ENCODE measurements at regions not wholly inside any gene's neighbourhood (a gene's known extent, or its start where the extent isn't known, plus 50 kb on each side); places are given as distances from the start of the nearest gene placed in this dataset.

GRCh38 chr6:93759190-93759589 is 339.8 kb upstream of the EPHA7 start:
- peaks cover 0 to 43% (median 5%) of the 10 kb centered on the region in 7 donors for H3K9me3 Mint-ChIP-seq
- Histone ChIP-seq H3K9me3 (ENCODE audit: control insufficient read depth in 2 of 2, low read length in 2 of 2) (peaks cover 0 to 2% of the 10 kb centered on the region in 2 experiments), H3K36me3 (ENCODE audit: control insufficient read depth, insufficient read depth, low read length) (no peaks in the 10 kb centered on the region), H3K4me3 (ENCODE audit: low read depth, low read length) (no peak overlapping the region), H3K27ac (ENCODE audit: insufficient read depth, low read length, poor library complexity, severe bottlenecking) (no peak overlapping the region), H3K4me1 (ENCODE audit: control insufficient read depth, insufficient read depth, low read length, poor library complexity, severe bottlenecking) (no peaks in the 10 kb centered on the region), H3K27me3 (ENCODE audit: control insufficient read depth, insufficient read depth, low read length) (no peaks in the 10 kb centered on the region)
- no peak overlapping the region for H3K27ac Mint-ChIP-seq
- ATAC-seq (ENCODE audit: low read depth in 2 of 2) (no peak), DNase-seq (no peak)
- H3K4me3 Mint-ChIP-seq: no peak overlapping the region
- no peaks in the 10 kb centered on the region for H3K27me3 Mint-ChIP-seq
- H3K36me3 Mint-ChIP-seq: no peaks in the 10 kb centered on the region
- H3K4me1 Mint-ChIP-seq: no peaks in the 10 kb centered on the region

GRCh38 chr6:93751969-93752368 is 332.6 kb upstream of the EPHA7 start:
- DNase-seq (no peak), ATAC-seq (ENCODE audit: low read depth in 2 of 2) (no peak)
- Histone ChIP-seq H3K4me3 (ENCODE audit: low read depth, low read length) (no peak overlapping the region), H3K36me3 (ENCODE audit: control insufficient read depth, insufficient read depth, low read length) (no peaks in the 10 kb centered on the region), H3K27ac (ENCODE audit: insufficient read depth, low read length, poor library complexity, severe bottlenecking) (no peak overlapping the region), H3K9me3 (ENCODE audit: control insufficient read depth in 2 of 2, low read length in 2 of 2) (peaks cover 1 to 4% of the 10 kb centered on the region in 2 experiments), H3K27me3 (ENCODE audit: control insufficient read depth, insufficient read depth, low read length) (no peaks in the 10 kb centered on the region), H3K4me1 (ENCODE audit: control insufficient read depth, insufficient read depth, low read length, poor library complexity, severe bottlenecking) (no peaks in the 10 kb centered on the region)
- Mint-ChIP-seq H3K36me3 (no peaks in the 10 kb centered on the region), H3K27me3 (no peaks in the 10 kb centered on the region), H3K4me3 (no peak overlapping the region), H3K27ac (no peak overlapping the region), H3K4me1 (no peaks in the 10 kb centered on the region), H3K9me3 (peaks cover 0 to 19% (median 6%) of the 10 kb centered on the region in 7 donors)

DNA sequence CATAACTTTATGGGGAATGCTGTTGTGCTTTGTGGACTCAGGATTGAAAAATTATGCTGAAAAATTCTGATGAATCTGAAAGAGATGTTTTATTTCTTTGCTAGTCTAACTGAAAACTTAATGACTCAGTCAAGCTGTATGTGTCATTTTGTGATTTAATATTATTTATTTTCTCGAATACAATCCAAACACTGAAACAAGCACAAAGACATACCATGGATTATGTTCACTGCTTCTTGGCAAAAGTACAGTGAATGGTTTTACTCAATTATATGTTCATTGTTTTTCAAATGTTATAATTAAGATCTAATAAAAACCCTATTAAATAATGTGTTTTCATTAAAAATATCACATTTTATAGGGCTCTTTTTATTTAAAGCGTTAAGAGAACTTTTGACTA is 330.6 kb upstream of the EPHA7 start:
- ATAC-seq (ENCODE audit: low read depth in 2 of 2) (no peak), DNase-seq (no peak)
- no peaks in the 10 kb centered on the region for H3K27me3 ChIP-seq (ENCODE audit: control insufficient read depth, insufficient read depth, low read length)
- no peak overlapping the region for H3K27ac ChIP-seq (ENCODE audit: insufficient read depth, low read length, poor library complexity, severe bottlenecking)
- H3K9me3 ChIP-seq (ENCODE audit: control insufficient read depth in 2 of 2, low read length in 2 of 2): peaks cover 1 to 4% of the 10 kb centered on the region in 2 experiments
- Mint-ChIP-seq H3K27me3 (no peaks in the 10 kb centered on the region), H3K36me3 (no peaks in the 10 kb centered on the region), H3K4me1 (no peaks in the 10 kb centered on the region), H3K9me3 (peaks cover 0 to 10% (median 5%) of the 10 kb centered on the region in 7 donors), H3K27ac (no peak overlapping the region), H3K4me3 (no peak overlapping the region)
- no peaks in the 10 kb centered on the region for H3K4me1 ChIP-seq (ENCODE audit: control insufficient read depth, insufficient read depth, low read length, poor library complexity, severe bottlenecking)
- H3K36me3 ChIP-seq (ENCODE audit: control insufficient read depth, insufficient read depth, low read length): no peaks in the 10 kb centered on the region
- no peak overlapping the region for H3K4me3 ChIP-seq (ENCODE audit: low read depth, low read length)

- Histone ChIP-seq H3K9me3 (ENCODE audit: control insufficient read depth in 2 of 2, low read length in 2 of 2) (peaks cover 1 to 3% of the 10 kb centered on the region in 2 experiments), H3K4me3 (ENCODE audit: low read depth, low read length) (no peak overlapping the region), H3K27me3 (ENCODE audit: control insufficient read depth, insufficient read depth, low read length) (no peaks in the 10 kb centered on the region), H3K4me1 (ENCODE audit: control insufficient read depth, insufficient read depth, low read length, poor library complexity, severe bottlenecking) (no peaks in the 10 kb centered on the region), H3K27ac (ENCODE audit: insufficient read depth, low read length, poor library complexity, severe bottlenecking) (no peak overlapping the region), H3K36me3 (ENCODE audit: control insufficient read depth, insufficient read depth, low read length) (no peaks in the 10 kb centered on the region)
- Mint-ChIP-seq H3K4me1 (no peaks in the 10 kb centered on the region), H3K36me3 (no peaks in the 10 kb centered on the region), H3K4me3 (no peak overlapping the region), H3K27ac (no peak overlapping the region), H3K27me3 (no peaks in the 10 kb centered on the region), H3K9me3 (peaks cover 0 to 9% (median 2%) of the 10 kb centered on the region in 7 donors)
- DNase-seq (no peak), ATAC-seq (ENCODE audit: low read depth in 2 of 2) (no peak)
These were observed 329.8 kb upstream of the EPHA7 start for GRCh38 chr6:93749191-93749590.

DNA sequence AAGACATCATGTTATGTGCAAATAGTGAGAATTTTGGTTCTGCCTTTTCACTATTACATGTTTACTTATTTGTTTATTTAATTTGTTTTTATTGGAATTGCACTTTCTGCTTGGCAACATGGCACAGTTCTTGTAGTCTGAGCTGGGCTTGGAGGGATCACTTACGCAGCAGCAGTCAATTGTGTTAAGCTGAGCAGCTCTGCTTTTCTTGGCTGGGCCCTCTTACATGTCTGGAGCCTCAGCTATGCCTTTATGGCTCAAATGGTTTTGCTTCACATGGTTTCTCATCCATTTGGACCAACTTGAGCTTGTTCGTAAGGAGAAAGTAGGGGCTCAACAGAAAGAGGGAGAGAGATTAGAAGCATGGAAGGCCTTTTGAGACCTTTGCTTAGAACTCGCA is 327.5 kb upstream of the EPHA7 start:
- no peaks in the 10 kb centered on the region for H3K36me3 Mint-ChIP-seq
- no peaks in the 10 kb centered on the region for H3K4me1 ChIP-seq (ENCODE audit: control insufficient read depth, insufficient read depth, low read length, poor library complexity, severe bottlenecking)
- no peaks in the 10 kb centered on the region for H3K4me1 Mint-ChIP-seq
- no peak overlapping the region for H3K27ac ChIP-seq (ENCODE audit: insufficient read depth, low read length, poor library complexity, severe bottlenecking)
- no peak overlapping the region for H3K27ac Mint-ChIP-seq
- no peaks in the 10 kb centered on the region for H3K36me3 ChIP-seq (ENCODE audit: control insufficient read depth, insufficient read depth, low read length)
- no peak overlapping the region for H3K4me3 ChIP-seq (ENCODE audit: low read depth, low read length)
- DNase-seq (no peak), ATAC-seq (ENCODE audit: low read depth in 2 of 2) (no peak)
- H3K9me3 ChIP-seq (ENCODE audit: control insufficient read depth in 2 of 2, low read length in 2 of 2): no peaks in the 10 kb centered on the region
- no peaks in the 10 kb centered on the region for H3K27me3 ChIP-seq (ENCODE audit: control insufficient read depth, insufficient read depth, low read length)
- H3K9me3 Mint-ChIP-seq: peaks cover 0 to 14% (median 2%) of the 10 kb centered on the region in 7 donors
- H3K27me3 Mint-ChIP-seq: no peaks in the 10 kb centered on the region
- no peak overlapping the region for H3K4me3 Mint-ChIP-seq

DNA sequence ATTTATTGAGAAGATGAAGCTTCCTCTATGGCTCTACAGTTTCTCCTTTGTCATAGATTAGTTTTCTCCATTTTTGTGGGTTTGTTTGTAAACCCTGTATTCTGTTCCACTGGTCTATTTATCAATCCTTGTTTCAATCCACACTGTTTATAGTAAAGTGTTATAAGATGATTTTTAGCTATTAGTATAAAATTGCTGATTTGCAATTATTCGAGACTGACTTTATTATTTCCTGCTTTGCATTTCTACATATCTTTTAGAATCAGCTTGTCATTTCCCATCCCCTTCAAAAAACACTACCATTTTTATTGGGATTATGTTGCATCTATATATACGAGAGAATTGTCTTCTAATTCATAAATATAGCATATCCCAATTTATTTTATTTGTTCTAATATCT is 325.9 kb upstream of the EPHA7 start:
- Histone ChIP-seq H3K27ac (ENCODE audit: insufficient read depth, low read length, poor library complexity, severe bottlenecking) (no peak overlapping the region), H3K4me3 (ENCODE audit: low read depth, low read length) (no peak overlapping the region), H3K36me3 (ENCODE audit: control insufficient read depth, insufficient read depth, low read length) (no peaks in the 10 kb centered on the region), H3K4me1 (ENCODE audit: control insufficient read depth, insufficient read depth, low read length, poor library complexity, severe bottlenecking) (no peaks in the 10 kb centered on the region), H3K27me3 (ENCODE audit: control insufficient read depth, insufficient read depth, low read length) (no peaks in the 10 kb centered on the region), H3K9me3 (ENCODE audit: control insufficient read depth in 2 of 2, low read length in 2 of 2) (no peaks in the 10 kb centered on the region)
- H3K9me3 Mint-ChIP-seq: peaks cover 0 to 17% (median 3%) of the 10 kb centered on the region in 7 donors
- ATAC-seq (ENCODE audit: low read depth in 2 of 2) (no peak), DNase-seq (no peak)
- H3K27ac Mint-ChIP-seq: no peak overlapping the region
- no peaks in the 10 kb centered on the region for H3K27me3 Mint-ChIP-seq
- H3K36me3 Mint-ChIP-seq: no peaks in the 10 kb centered on the region
- no peak overlapping the region for H3K4me3 Mint-ChIP-seq
- no peaks in the 10 kb centered on the region for H3K4me1 Mint-ChIP-seq

DNA sequence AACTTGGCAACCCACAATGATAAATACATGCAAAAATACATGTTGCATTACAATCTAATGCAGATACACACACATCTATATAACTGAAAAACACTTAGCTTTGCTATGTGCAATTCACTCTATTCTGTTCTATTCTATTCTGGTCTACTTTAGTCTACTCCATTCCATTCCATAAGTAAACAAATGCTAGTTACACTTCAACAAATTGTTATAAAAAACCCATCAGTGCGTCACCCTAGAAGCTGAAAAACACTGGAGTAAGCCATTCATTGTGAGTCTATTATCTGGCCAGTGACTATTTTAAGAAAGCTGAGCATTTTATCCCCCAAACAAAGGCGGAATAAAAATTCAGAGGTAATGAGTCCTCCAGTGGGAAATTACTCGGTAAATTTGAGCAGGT is 315.7 kb upstream of the EPHA7 start:
- H3K27me3 Mint-ChIP-seq: no peaks in the 10 kb centered on the region

DNA sequence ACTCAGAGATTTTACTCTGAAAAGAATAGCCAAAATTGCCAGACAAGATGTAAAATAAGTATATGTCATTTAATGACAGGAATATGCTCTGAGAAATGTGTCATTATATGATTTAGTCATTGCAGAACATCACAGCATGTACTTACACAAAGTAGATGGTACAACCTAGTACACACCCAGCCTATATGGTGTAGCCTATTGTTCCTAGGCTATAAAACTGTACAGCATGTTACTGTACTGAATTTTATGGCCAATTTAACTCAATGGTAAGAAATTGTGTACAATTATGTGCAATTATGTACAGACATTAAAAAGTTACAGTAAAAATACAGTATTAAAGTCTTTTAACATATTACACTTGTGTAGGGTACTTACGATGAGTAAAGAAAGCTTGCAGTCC is 311.9 kb upstream of the EPHA7 start:
- H3K36me3 Mint-ChIP-seq: no peaks in the 10 kb centered on the region
- no peak overlapping the region for H3K4me3 ChIP-seq (ENCODE audit: low read depth, low read length)
- no peaks in the 10 kb centered on the region for H3K4me1 Mint-ChIP-seq
- peaks cover 2 to 20% (median 9%) of the 10 kb centered on the region in 7 donors for H3K9me3 Mint-ChIP-seq
- DNase-seq (no peak), ATAC-seq (ENCODE audit: low read depth in 2 of 2) (no peak)
- H3K36me3 ChIP-seq (ENCODE audit: control insufficient read depth, insufficient read depth, low read length): no peaks in the 10 kb centered on the region
- H3K27me3 Mint-ChIP-seq: no peaks in the 10 kb centered on the region
- H3K9me3 ChIP-seq (ENCODE audit: control insufficient read depth in 2 of 2, low read length in 2 of 2): peaks cover 2% of the 10 kb centered on the region in 2 experiments
- H3K4me1 ChIP-seq (ENCODE audit: control insufficient read depth, insufficient read depth, low read length, poor library complexity, severe bottlenecking): no peaks in the 10 kb centered on the region
- H3K27ac Mint-ChIP-seq: no peak overlapping the region
- H3K27me3 ChIP-seq (ENCODE audit: control insufficient read depth, insufficient read depth, low read length): no peaks in the 10 kb centered on the region
- H3K4me3 Mint-ChIP-seq: no peak overlapping the region
- H3K27ac ChIP-seq (ENCODE audit: insufficient read depth, low read length, poor library complexity, severe bottlenecking): no peak overlapping the region

More for the DNA sequence above, 315.7 kb upstream of the EPHA7 start:
- H3K36me3 Mint-ChIP-seq: no peaks in the 10 kb centered on the region
- Histone ChIP-seq H3K36me3 (ENCODE audit: control insufficient read depth, insufficient read depth, low read length) (no peaks in the 10 kb centered on the region), H3K4me3 (ENCODE audit: low read depth, low read length) (no peak overlapping the region), H3K9me3 (ENCODE audit: control insufficient read depth in 2 of 2, low read length in 2 of 2) (peaks cover 0 to 2% of the 10 kb centered on the region in 2 experiments), H3K4me1 (ENCODE audit: control insufficient read depth, insufficient read depth, low read length, poor library complexity, severe bottlenecking) (no peaks in the 10 kb centered on the region), H3K27ac (ENCODE audit: insufficient read depth, low read length, poor library complexity, severe bottlenecking) (no peak overlapping the region), H3K27me3 (ENCODE audit: control insufficient read depth, insufficient read depth, low read length) (no peaks in the 10 kb centered on the region)
- H3K4me3 Mint-ChIP-seq: no peak overlapping the region
- DNase-seq (no peak), ATAC-seq (ENCODE audit: low read depth in 2 of 2) (no peak)
- H3K9me3 Mint-ChIP-seq: peaks cover 0 to 10% (median 3%) of the 10 kb centered on the region in 7 donors
- H3K27ac Mint-ChIP-seq: no peak overlapping the region
- no peaks in the 10 kb centered on the region for H3K4me1 Mint-ChIP-seq
